Stromal cell of bone marrow (primary cell): ENCODE measurements at regions not wholly inside any gene's neighbourhood (a gene's known extent, or its start where the extent isn't known, plus 50 kb on each side); places are given as distances from the start of the nearest gene placed in this dataset.
"Not testable (repeated sequence)": the region's sequence is repeated elsewhere in the genome, so short reads cannot be mapped to it uniquely, and the experiment has no call there.

Experiments used
- DNase-seq: peaks from one replicate; pipeline ENCODE4 v3.0.0-alpha.2; 2012; ENCODE audit warnings: low read depth

- DNase-seq, result no peak
These were observed 1249.4 kb downstream of the ADGRL3 start for GRCh38 chr4:62449538-62449937.

- DNase-seq, result no peak
These were observed 1248.8 kb downstream of the ADGRL3 start for GRCh38 chr4:62448911-62449310.

- DNase-seq, result no peak
These were observed 1238.9 kb downstream of the ADGRL3 start for GRCh38 chr4:62439051-62439450.

- no peak for DNase-seq
These were observed 1234.8 kb downstream of the ADGRL3 start for GRCh38 chr4:62434921-62435320.

- not testable (repeated sequence) for DNase-seq
These were observed 1231.5 kb downstream of the ADGRL3 start for GRCh38 chr4:62431513-62432231.

- no peak for DNase-seq
These were observed 1229.2 kb downstream of the ADGRL3 start for GRCh38 chr4:62429297-62429696.

- DNase-seq, result no peak
These were observed 1215.1 kb downstream of the ADGRL3 start for GRCh38 chr4:62415256-62415655.

GRCh38 chr4:62414563-62414962 is 1214.4 kb downstream of the ADGRL3 start:
- no peak for DNase-seq

- DNase-seq, result no peak
These were observed 1210.4 kb downstream of the ADGRL3 start for GRCh38 chr4:62410371-62411003.

GRCh38 chr4:62408454-62408853 is 1208.3 kb downstream of the ADGRL3 start:
- DNase-seq, result no peak

- no peak for DNase-seq
These were observed 1207.4 kb downstream of the ADGRL3 start for GRCh38 chr4:62407534-62407933.

GRCh38 chr4:62402088-62402806 is 1202.1 kb downstream of the ADGRL3 start:
- no peak for DNase-seq

GRCh38 chr4:62399242-62399641 is 1199.1 kb downstream of the ADGRL3 start:
- DNase-seq, result no peak

- no peak for DNase-seq
These were observed 1198.2 kb downstream of the ADGRL3 start for GRCh38 chr4:62398318-62398717.

- no peak for DNase-seq
These were observed 1194.6 kb downstream of the ADGRL3 start for GRCh38 chr4:62394766-62395165.

GRCh38 chr4:62387808-62388207 is 1187.7 kb downstream of the ADGRL3 start:
- no peak for DNase-seq

GRCh38 chr4:62377700-62378099 is 1177.6 kb downstream of the ADGRL3 start:
- no peak for DNase-seq

GRCh38 chr4:62377245-62377644 is 1177.1 kb downstream of the ADGRL3 start:
- no peak for DNase-seq

- DNase-seq, result no peak
These were observed 1166.8 kb downstream of the ADGRL3 start for GRCh38 chr4:62366939-62367338.

GRCh38 chr4:62360156-62360545 is 1160.0 kb downstream of the ADGRL3 start:
- no peak for DNase-seq

- DNase-seq, result no peak
These were observed 1159.5 kb downstream of the ADGRL3 start for GRCh38 chr4:62359441-62360155.

- no peak for DNase-seq
These were observed 1144.8 kb downstream of the ADGRL3 start for GRCh38 chr4:62344915-62345314.

- DNase-seq, result no peak
These were observed 1144.3 kb downstream of the ADGRL3 start for GRCh38 chr4:62344474-62344873.
